ENCODE measurements at regions not wholly inside any gene's neighbourhood (a gene's known extent, or its start where the extent isn't known, plus 50 kb on each side); places are given as distances from the start of the nearest gene placed in this dataset.

GRCh38 chr13:73677048-73677601 lies 457.1 kb downstream of the KLF12 start:
- peak; percentile 91 for ATAC-seq (ENCODE audit: low read depth)
- no peak overlapping the region for H3K4me3 ChIP-seq (ENCODE audit: severe bottlenecking)
- DNase-seq (ENCODE audit: low spot score): peak; percentile 68
- H3K9me3 ChIP-seq (ENCODE audit: severe bottlenecking): no peaks in the 10 kb centered on the region
- H3K4me1 ChIP-seq (ENCODE audit: insufficient read depth, poor library complexity, severe bottlenecking): peaks cover 32% of the 10 kb centered on the region
- TF ChIP-seq CTCF (IDR thresholded peaks at IDR 0.05; ENCODE audit: poor library complexity, severe bottlenecking): no peak
- no peaks in the 10 kb centered on the region for H3K27me3 ChIP-seq (ENCODE audit: insufficient read depth, poor library complexity, severe bottlenecking)
- H3K27ac ChIP-seq (ENCODE audit: poor library complexity, severe bottlenecking): peak overlapping the region; percentile 98
- no peaks in the 10 kb centered on the region for H3K36me3 ChIP-seq (ENCODE audit: low read depth)

- Histone ChIP-seq H3K4me1 (ENCODE audit: insufficient read depth, poor library complexity, severe bottlenecking) (peaks cover 35% of the 10 kb centered on the region), H3K9me3 (ENCODE audit: severe bottlenecking) (no peaks in the 10 kb centered on the region), H3K4me3 (ENCODE audit: severe bottlenecking) (no peak overlapping the region), H3K27ac (ENCODE audit: poor library complexity, severe bottlenecking) (peak overlapping the region; percentile 98), H3K27me3 (ENCODE audit: insufficient read depth, poor library complexity, severe bottlenecking) (no peaks in the 10 kb centered on the region), H3K36me3 (ENCODE audit: low read depth) (no peaks in the 10 kb centered on the region)
- DNase-seq (ENCODE audit: low spot score) (no peak), ATAC-seq (ENCODE audit: low read depth) (no peak; the same call in 2 of the 3 replicates)
- TF ChIP-seq CTCF (IDR thresholded peaks at IDR 0.05; ENCODE audit: poor library complexity, severe bottlenecking): no peak
Observed at GRCh38 chr13:73676550-73677047, 457.6 kb downstream of the KLF12 start.

GRCh38 chr13:73675821-73676220 lies 458.4 kb downstream of the KLF12 start:
- no peak for TF ChIP-seq CTCF (IDR thresholded peaks at IDR 0.05; ENCODE audit: poor library complexity, severe bottlenecking)
- ATAC-seq (ENCODE audit: low read depth) (no peak), DNase-seq (ENCODE audit: low spot score) (no peak)
- H3K27me3 ChIP-seq (ENCODE audit: insufficient read depth, poor library complexity, severe bottlenecking): no peaks in the 10 kb centered on the region
- H3K36me3 ChIP-seq (ENCODE audit: low read depth): no peaks in the 10 kb centered on the region
- peaks cover 35% of the 10 kb centered on the region for H3K4me1 ChIP-seq (ENCODE audit: insufficient read depth, poor library complexity, severe bottlenecking)
- no peaks in the 10 kb centered on the region for H3K9me3 ChIP-seq (ENCODE audit: severe bottlenecking)
- peak overlapping the region; percentile 98 for H3K27ac ChIP-seq (ENCODE audit: poor library complexity, severe bottlenecking)
- H3K4me3 ChIP-seq (ENCODE audit: severe bottlenecking): no peak overlapping the region

GRCh38 chr13:73674570-73674969 lies 459.6 kb downstream of the KLF12 start:
- no peak for TF ChIP-seq CTCF (IDR thresholded peaks at IDR 0.05; ENCODE audit: poor library complexity, severe bottlenecking)
- Histone ChIP-seq H3K27me3 (ENCODE audit: insufficient read depth, poor library complexity, severe bottlenecking) (no peaks in the 10 kb centered on the region), H3K36me3 (ENCODE audit: low read depth) (no peaks in the 10 kb centered on the region), H3K9me3 (ENCODE audit: severe bottlenecking) (no peaks in the 10 kb centered on the region), H3K27ac (ENCODE audit: poor library complexity, severe bottlenecking) (peak overlapping the region; percentile 98), H3K4me1 (ENCODE audit: insufficient read depth, poor library complexity, severe bottlenecking) (peaks cover 35% of the 10 kb centered on the region), H3K4me3 (ENCODE audit: severe bottlenecking) (no peak overlapping the region)
- ATAC-seq (ENCODE audit: low read depth) (no peak), DNase-seq (ENCODE audit: low spot score) (no peak)

GRCh38 chr13:73673931-73674330 lies 460.3 kb downstream of the KLF12 start:
- peaks cover 35% of the 10 kb centered on the region for H3K4me1 ChIP-seq (ENCODE audit: insufficient read depth, poor library complexity, severe bottlenecking)
- no peak for ATAC-seq (ENCODE audit: low read depth)
- DNase-seq (ENCODE audit: low spot score): no peak

More at GRCh38 chr13:73673931-73674330, 460.3 kb downstream of the KLF12 start:
- Histone ChIP-seq H3K36me3 (ENCODE audit: low read depth) (no peaks in the 10 kb centered on the region), H3K4me3 (ENCODE audit: severe bottlenecking) (no peak overlapping the region), H3K9me3 (ENCODE audit: severe bottlenecking) (no peaks in the 10 kb centered on the region), H3K27me3 (ENCODE audit: insufficient read depth, poor library complexity, severe bottlenecking) (no peaks in the 10 kb centered on the region), H3K27ac (ENCODE audit: poor library complexity, severe bottlenecking) (no peak overlapping the region)
- TF ChIP-seq CTCF (IDR thresholded peaks at IDR 0.05; ENCODE audit: poor library complexity, severe bottlenecking): no peak
